NCI-H1092 (cell line): ENCODE measurements at regions not wholly inside any gene's neighbourhood (a gene's known extent, or its start where the extent isn't known, plus 50 kb on each side); places are given as distances from the start of the nearest gene placed in this dataset.

Source experiments
- DNase-seq: peaks from one replicate; lab custom pipeline; 2025; lab: John Stamatoyannopoulos, UW

DNA sequence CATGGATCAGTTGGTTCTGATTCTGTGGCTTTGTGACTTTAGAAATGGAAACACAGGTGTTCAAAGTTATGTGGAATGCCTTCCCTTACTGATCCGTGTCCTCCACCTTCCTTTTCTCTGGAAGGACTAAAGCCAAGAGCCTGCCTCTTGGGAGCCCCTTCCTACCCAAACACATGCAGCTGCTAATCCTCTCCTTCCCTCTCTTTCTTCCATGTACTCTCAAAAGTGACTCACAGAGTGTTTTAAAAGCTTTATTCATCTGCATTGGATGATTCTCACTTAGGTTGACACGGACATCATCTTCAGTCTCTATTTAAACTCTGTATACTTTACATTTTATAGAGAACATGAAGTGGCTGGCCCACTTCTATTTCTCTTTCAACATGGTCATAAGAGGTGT lies 856.5 kb upstream of the ARPP21 start:
- no peak for DNase-seq

DNA sequence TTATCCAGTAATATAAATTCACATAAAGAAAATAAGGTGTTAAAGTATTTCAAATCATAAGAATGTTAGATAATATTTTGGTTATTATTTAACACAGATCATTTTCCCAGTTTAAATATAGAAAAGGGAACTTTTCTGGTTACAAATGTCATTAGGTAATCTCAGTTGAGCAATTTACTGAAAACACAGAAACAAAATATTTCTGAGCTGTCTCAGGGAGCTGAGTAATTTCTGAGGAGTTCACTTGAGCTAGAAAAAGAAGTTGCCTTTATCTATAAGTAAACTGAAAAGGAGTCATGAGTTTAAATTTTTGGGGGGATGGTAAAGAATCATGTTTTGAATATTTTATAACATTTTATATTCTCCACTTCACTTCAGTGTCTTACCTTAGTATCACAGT lies 855.4 kb upstream of the ARPP21 start:
- DNase-seq: no peak

DNA sequence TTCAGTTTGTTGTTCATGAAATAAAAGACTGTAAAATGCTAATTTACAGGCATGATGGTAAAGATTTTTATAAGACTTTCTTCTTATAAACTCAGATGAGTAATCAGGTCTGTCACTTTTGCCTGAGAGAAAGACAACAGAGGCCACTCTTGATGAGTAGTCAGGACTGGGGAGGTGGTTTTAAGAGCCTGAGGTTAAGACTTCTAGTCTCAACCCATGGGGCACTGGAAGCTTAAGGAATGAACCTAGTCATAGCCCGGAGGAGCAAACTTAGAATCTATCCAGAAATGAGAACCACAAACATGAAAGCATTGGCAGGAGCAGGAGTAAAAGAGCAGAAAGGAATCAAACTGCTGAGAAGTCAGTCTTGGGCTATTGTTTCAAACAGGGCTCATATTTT lies 846.3 kb upstream of the ARPP21 start:
- no peak for DNase-seq

GRCh38 chr3:34807611-34808010 lies 831.7 kb upstream of the ARPP21 start:
- no peak for DNase-seq

DNA sequence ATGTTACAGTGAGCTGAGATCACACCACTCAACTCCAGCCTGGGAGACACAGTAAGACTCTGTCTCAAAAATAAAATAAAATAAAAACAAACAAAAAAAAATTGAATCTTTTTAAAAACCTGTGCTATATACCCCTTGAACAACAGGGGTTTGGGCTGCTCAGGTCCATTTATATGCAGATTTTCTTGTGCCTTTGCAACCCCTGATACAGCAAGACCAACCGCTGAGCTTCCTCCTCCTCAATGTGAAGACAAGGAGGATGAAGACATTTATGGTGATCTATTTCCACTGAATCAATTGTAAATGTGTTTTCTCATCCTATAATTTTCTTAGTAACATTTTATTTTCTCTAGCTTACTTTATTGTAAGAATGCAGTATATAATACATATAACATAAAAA lies 831.0 kb upstream of the ARPP21 start:
- DNase-seq: no peak

GRCh38 chr3:34828847-34829246 lies 810.5 kb upstream of the ARPP21 start:
- no peak for DNase-seq

GRCh38 chr3:34832865-34833508 lies 806.3 kb upstream of the ARPP21 start:
- DNase-seq: no peak

DNA sequence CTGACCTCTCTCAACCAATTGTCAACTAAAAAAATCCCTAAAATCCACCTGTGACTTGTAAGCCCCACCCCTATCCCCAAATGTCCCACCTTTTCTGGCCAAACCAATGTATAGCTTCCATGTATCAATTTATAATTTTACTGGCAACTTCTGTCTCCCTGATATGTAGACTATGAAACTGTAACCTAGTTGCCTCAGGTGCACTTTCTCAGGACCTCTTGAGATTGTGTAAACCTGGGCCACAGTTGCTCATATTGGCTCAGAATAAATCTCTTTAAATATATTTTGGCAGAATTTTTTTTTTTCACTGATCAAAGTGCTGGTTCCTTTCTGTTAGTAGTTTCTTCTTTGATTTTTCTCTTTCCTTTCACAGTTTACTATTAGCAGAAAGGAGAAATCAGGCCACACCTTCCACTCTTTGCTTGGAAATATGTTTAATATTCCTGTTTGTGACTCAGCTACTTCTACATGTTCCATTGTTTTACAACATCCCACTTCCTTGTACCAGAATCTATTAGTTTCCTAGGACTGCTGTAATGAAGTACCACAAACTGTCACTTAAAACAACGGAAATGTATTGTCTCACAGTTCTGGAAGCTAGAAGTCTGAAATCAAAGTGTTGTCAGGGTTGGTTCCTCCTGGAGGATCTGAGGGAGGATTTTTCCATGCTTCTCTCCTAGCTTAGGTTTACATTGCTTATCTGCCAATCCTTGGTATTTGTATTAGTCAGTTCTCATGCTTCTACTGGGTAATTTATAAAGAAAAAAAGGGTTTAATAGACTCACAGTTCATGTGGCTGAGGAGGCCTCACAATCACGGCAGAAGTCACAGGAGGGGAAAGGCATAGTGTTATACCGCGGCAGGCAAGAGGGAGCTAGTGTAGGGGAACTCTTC lies 801.2 kb upstream of the ARPP21 start:
- DNase-seq: no peak

- no peak for DNase-seq
These were observed 796.4 kb upstream of the ARPP21 start for GRCh38 chr3:34842706-34843480.

DNA sequence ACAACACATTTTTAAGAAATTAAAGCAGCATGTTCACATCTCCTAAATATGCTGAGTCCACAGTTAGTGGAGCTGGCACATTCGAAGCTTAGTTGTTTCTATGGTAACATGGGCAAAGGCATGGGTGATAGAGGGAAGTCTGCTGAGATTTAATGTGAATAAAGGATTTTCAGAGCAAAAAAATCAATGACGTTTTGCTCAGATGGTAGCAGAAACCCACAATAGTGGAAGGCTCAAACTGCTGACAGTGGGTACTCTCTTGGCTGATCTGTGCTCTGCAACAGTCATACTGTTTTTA lies 795.1 kb upstream of the ARPP21 start:
- DNase-seq: no peak

GRCh38 chr3:34851137-34851536 lies 788.2 kb upstream of the ARPP21 start:
- DNase-seq: no peak

DNA sequence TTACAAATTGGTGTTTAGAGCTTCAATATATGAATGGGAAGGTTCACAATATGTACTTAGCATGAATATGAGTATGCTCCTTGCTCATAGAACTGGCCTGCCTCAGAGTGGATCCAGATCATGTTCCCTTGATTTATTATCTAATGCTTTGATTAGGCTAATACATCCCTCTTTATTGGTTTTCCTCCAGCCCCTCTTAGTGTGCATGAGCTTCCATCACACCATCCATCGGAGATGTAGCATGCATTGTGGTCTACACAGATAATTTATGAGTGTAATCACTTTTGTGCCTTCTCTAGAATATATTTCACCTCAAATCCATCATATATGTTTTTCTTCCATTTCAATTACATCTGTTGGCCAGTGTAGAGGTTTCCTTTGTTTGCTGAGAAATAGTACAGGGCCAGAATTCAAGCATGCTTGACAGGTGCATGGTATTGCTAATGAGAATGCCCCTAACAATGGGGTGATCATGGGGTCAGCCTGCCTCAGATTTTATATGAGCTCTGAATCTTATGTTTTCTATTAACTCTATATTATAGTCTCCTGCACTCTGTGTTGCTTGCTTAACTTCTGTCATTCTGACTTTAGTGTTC lies 786.4 kb upstream of the ARPP21 start:
- no peak for DNase-seq

DNA sequence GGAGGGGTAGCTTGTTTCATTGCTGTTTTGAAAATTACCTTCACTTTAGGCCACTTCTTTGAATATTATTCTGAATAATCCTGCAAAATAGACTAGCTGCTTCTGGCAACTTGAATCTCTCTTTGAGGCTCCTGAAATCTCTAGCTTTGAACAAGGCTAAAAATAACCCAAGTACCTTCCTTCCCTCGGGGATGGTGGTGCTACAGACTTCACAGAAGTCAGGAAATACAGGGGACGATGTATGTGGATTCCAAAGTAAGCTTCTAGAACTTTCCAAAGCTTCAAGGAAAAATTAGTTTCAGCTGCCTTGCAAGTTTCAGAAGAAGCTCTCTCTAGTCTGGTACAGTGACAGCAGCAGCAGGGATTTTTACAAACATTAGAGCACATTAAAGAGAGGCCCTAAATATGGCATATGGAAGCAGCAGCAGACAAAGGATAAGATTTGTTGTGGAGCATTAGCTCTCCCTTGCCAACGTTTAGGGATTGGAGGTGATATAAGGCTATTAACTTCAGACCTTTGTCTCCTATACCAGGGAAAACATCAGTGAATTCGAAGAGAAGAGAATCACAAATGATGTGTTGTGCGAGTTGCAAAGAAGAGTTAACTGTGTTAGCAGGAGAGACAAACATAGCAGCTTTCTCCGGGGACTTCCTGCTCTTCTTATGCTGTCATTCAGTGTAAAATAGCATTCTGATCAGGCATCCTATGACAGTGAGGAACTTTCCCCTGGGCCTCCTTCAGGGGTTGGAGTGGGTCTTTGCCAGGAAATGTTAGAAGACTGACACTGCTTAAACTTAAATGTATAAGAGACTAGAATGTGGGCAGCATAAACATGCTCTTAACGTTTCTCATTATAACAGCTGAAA lies 783.0 kb upstream of the ARPP21 start:
- DNase-seq: no peak

- DNase-seq: no peak
These were observed 781.2 kb upstream of the ARPP21 start for GRCh38 chr3:34858067-34858660.

- DNase-seq: no peak
These were observed 779.6 kb upstream of the ARPP21 start for GRCh38 chr3:34859746-34860145.

DNA sequence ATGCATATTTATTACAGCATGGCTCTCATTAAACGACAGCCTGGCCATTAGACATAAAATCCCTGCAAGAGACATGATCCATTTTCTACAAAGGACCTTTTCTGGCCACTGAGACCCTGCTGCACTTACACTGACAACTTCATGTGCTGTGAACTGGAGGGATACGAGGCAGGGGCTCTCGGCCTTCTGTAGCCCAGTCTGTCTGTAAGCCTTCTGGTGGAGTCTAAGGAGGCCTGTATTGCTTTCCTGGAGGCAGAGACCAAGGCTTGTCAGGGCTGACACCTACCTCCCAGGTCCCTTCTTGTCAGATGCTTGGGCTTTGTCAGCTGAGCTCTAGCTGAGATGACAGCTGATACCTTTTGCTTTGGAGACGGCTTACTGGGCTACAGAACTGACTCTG lies 776.9 kb upstream of the ARPP21 start:
- no peak for DNase-seq

DNA sequence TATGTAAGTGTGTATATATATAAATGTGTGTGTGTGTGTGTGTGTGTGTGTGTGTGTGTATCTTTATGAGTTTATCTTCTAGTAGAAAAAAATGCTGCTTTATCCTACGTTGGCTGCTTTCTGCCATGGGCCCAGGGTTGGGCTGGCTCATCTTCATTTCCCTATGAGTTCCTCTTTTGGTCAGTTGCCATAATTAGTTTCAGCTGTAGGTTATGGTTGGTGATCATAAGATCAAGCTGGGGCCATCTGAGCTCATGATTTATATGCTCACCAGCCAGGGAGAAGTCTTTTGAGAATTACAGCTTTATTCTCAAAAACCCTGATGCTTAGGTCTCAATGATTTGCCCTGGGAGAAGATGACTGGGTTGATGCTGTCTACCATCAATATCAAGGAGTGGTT lies 775.8 kb upstream of the ARPP21 start:
- no peak for DNase-seq

GRCh38 chr3:34864011-34864410 lies 775.3 kb upstream of the ARPP21 start:
- DNase-seq: no peak

- DNase-seq: no peak
These were observed 774.0 kb upstream of the ARPP21 start for GRCh38 chr3:34865346-34865745.

GRCh38 chr3:34868935-34869334 lies 770.4 kb upstream of the ARPP21 start:
- DNase-seq: no peak

DNA sequence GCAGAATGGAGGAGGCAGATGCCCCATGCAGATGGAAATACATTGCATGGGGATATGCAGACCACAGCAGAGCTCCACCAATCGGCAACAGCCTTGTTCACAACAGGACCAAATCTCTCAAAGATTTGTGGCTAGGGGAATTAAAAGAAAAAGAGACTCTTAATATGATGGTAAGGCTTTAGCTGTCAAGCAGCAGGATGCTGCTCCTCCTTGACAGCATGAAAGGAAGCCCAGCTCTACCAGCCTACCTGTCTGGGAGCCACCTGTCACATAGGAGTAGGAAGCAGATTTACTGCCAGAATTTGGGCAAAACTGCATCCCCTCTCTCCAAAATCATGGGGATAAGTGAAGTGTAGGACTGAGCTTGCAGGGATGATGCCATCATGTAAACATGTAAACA lies 769.6 kb upstream of the ARPP21 start:
- DNase-seq: no peak
